ENCODE measurements at regions not wholly inside any gene's neighbourhood (a gene's known extent, or its start where the extent isn't known, plus 50 kb on each side); places are given as distances from the start of the nearest gene placed in this dataset.
A peak's percentile ranks its signal among the peaks of the same experiment; 100 is the strongest.

- WGBS (ENCODE audit: low lambda C conversion rate) = 45% methylated on average over 13 of the region's 13 CpGs
- Histone ChIP-seq H4K20me1 (ENCODE audit: insufficient read depth, low read length) (peaks cover 97% of the 10 kb centered on the region), H3K4me2 (ENCODE audit: low read depth, low read length) (0 out of 2 replicates have a peak overlapping the region, but pooled peaks have one; percentile 2), H3K9ac (ENCODE audit: insufficient read depth, low read depth, low read length) (no peak overlapping the region), H2AFZ (ENCODE audit: low read length) (no peak overlapping the region), H3K36me3 (replicated peaks in 1 of 2; ENCODE audit: control insufficient read depth in 1 of 2, insufficient read depth in 2 of 2, low read length in 2 of 2) (peaks cover 9 to 18% of the 10 kb centered on the region in 2 experiments; a peak in 4 of 5 replicates), H3K9me3 (ENCODE audit: low read length) (no peaks in the 10 kb centered on the region), H3K27ac (ENCODE audit: extremely low read length, insufficient read depth, low read length) (peak overlapping the region; percentile 42), H3K4me3 (replicated peaks in 1 of 3; ENCODE audit: insufficient read depth in 1 of 3, low read depth in 2 of 3, low read length in 3 of 3) (no peak overlapping the region), H3K4me1 (ENCODE audit: insufficient read depth, low read length) (peaks cover 99% of the 10 kb centered on the region), H3K27me3 (ENCODE audit: control insufficient read depth in 1 of 2, insufficient read depth in 2 of 2, low read length in 2 of 2) (no peaks in the 10 kb centered on the region), H3K79me2 (ENCODE audit: insufficient read depth, low read length) (peaks cover 95% of the 10 kb centered on the region)
- POLR2A ChIA-PET = interaction anchor here (1.0 to 3.3 kb wide), 6 partner anchors 8 to 71 kb away, joined by 3 to 23 read pairs (median 4); no protein-coding TSS in a partner anchor
- CTCF ChIA-PET (ENCODE audit: low intra/inter-chr PET ratio, low total read pairs) = no interaction called here
- in situ Hi-C loops (cut with HindIII; ENCODE audit: extremely low pct_ligation_motif_present, low pct_unique_long_range_greater_than_20kb) = no loop called here
- FAIRE-seq = peak; percentile 12
- intact Hi-C loops (cut with micrococcal nuclease; ENCODE audit: unreplicated experiment) = no loop called here
- DNase-seq (ENCODE audit: low spot score) = peak; percentile 45
- peak; percentile 32 for ATAC-seq
- no TSS peak for BruUV-seq (replicated peaks)
- TF ChIP-seq CENPBD1 (CRISPR knock-in tag; IDR thresholded peaks at IDR 0.05; ENCODE audit: borderline replicate concordance, low read depth) (no peak), GFI1 (CRISPR knock-in tag; IDR thresholded peaks at IDR 0.05; ENCODE audit: borderline replicate concordance) (peak; percentile 45; the same call in 1 of the 2 replicates), SRY (CRISPR knock-in tag; IDR thresholded peaks at IDR 0.05) (no peak), ZNF503 (CRISPR knock-in tag; IDR thresholded peaks at IDR 0.05) (no peak), AKNA (CRISPR knock-in tag; IDR thresholded peaks at IDR 0.05; ENCODE audit: borderline replicate concordance) (no peak), SNAPC2 (CRISPR knock-in tag; IDR thresholded peaks at IDR 0.05) (no peak), ZKSCAN8 (CRISPR knock-in tag; IDR thresholded peaks at IDR 0.05; ENCODE audit: borderline replicate concordance) (no peak), ZNF75D (CRISPR knock-in tag; IDR thresholded peaks at IDR 0.05; ENCODE audit: borderline replicate concordance) (no peak), PATZ1 (CRISPR knock-in tag; IDR thresholded peaks at IDR 0.05) (peak; percentile 45; the same call in 1 of the 2 replicates), ATF2 (CRISPR knock-in tag; IDR thresholded peaks at IDR 0.05) (no peak), POLR2A (IDR thresholded peaks at IDR 0.05; ENCODE audit: insufficient read depth in 1 of 2, low read depth in 2 of 2, low read length in 2 of 2) (0 out of 4 replicates have a peak, but pooled peaks of 1 of the 2 experiments have one; percentile 19)
These were observed 241.7 kb downstream of the SEC14L1 start for GRCh38 chr17:77382356-77382911.

Measured in HepG2 (cell line).